NCI-H2196 treated with DMSO at 0.1 percent for 48 hours (cell line): ENCODE measurements at regions not wholly inside any gene's neighbourhood (a gene's known extent, or its start where the extent isn't known, plus 50 kb on each side); places are given as distances from the start of the nearest gene placed in this dataset.
"Not testable (repeated sequence)": the region's sequence is repeated elsewhere in the genome, so short reads cannot be mapped to it uniquely, and the experiment has no call there.

ENCODE experiments used
- DNase-seq: peaks from one replicate; lab custom pipeline; 2025; ENCODE audit not compliant: unreplicated experiment; lab: John Stamatoyannopoulos, UW

GRCh38 chr12:86634456-86635410 is 378.5 kb upstream of the MGAT4C start:
- DNase-seq: no peak

DNA sequence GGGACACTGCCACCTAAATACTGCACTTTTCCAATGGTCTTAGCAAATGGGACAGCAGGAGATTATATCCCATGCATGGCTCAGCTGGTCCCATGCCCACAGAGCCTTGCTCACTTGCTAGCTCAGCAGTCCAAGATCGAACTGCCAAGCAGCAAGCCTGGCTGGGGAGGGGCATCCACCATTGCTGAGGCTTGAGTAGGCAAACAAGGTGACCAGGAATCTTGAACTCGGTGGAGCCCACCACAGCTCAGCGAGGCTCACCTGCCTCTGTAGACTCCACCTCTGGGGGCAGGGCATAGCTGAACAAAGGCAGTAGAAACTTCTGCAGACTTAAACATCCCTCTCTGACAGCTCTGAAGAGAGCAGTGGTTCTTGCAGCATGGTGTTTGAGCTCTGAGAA is 370.8 kb upstream of the MGAT4C start:
- DNase-seq: no peak

GRCh38 chr12:86623267-86623666 is 367.1 kb upstream of the MGAT4C start:
- no peak for DNase-seq

DNA sequence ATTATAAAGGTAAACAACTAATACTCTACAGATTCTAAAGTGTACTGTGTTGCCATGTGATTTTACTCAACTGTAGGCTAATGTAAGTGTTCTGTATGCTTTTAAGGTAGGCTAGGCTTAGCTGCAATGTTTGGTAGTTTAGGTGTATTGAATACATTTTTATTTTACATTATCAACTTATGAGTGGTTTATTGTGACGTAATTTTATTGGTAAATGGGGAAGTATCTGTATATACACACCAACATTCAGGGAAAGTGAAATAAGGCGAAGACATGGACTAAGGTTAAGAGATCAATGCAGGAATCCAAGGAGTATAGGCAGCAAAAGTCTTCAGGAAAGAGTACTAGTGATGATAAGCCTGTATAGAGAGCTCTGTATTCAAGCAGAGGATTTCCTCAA is 365.8 kb upstream of the MGAT4C start:
- DNase-seq: no peak

GRCh38 chr12:86613311-86613710 is 357.1 kb upstream of the MGAT4C start:
- DNase-seq: no peak

DNA sequence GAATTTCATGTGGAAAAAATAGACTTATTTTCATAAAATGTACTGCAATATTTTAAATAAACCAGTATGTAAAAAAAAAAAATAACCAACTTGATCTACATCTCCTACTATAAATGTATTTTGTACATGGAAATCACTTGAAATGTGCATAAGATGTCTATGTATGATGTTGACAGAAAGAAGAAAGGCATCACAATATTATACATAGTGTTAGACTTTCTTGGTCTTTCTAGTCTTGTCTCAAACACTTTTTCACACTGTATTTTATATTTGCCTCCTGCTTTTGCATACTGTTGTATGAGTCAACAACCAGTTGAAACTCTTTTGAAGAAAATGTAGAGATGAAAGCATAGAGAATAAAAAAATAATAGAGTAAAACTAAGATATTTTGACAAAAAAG is 352.4 kb upstream of the MGAT4C start:
- DNase-seq: no peak

DNA sequence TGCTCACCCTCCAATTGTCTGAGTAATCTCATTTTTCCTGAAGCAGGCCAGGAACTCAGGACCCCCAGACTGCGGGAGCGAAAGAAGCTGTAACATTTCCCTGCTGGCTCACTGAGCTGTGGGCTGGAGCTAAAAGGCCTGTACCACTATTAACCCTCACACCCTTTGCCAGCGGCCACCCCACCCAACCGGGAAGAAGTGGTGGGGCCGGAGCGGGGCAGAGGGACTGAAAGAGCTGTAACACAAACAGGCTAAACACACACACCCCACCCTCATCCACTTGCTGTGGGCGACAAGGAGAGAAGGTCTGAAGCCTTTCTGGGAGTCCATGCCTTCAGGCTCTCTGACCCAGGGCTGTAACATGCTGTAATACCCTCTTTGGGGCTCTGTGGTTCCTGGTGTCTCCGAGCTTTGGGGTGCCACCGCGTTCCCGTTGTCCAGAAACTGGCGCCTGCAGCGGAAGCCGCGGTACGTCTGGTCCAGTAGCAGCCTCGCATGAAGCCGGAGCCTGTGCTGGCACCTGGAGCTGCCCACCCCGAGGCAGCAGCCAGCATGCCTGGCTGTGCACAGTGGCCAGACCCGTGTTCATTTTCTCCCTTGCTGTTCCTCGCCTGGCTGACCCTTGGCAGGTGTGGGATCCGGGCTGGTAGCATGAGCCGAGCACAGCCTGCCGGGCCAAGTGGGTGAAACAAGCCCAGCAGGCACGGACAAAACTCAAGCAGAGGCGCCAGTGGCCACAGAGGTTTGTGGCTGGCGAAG is 345.5 kb upstream of the MGAT4C start:
- DNase-seq: no peak

DNA sequence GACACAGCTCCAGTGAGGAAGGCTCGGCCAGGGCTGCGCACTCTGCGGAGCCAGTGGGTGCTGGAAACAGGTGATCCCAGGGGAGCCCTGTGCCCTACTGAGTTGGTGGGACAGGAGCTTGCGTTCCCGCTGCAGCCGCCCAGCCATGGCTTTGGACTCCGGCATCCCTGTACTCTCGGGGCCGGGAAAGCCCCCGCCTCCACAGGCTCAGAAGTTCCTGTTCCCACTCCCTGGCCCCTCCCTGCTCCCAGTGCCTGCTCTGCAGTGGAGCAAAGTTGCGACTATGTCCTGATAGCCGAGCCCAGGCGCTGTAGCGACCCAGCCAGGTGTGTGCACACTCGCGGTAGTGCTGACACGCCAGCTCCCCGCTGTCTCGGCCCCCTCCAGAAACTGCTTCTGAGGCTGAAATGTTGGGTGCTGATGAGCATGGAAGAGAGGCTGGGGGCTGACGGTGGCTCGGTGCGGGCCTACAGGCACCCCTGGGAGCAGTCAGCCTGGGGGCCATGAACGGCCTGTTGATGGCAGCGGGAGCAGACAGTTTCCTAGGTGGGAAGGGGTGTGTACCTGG is 344.6 kb upstream of the MGAT4C start:
- no peak for DNase-seq

- no peak for DNase-seq
Measured at GRCh38 chr12:86597431-86597830, 341.2 kb upstream of the MGAT4C start.

DNA sequence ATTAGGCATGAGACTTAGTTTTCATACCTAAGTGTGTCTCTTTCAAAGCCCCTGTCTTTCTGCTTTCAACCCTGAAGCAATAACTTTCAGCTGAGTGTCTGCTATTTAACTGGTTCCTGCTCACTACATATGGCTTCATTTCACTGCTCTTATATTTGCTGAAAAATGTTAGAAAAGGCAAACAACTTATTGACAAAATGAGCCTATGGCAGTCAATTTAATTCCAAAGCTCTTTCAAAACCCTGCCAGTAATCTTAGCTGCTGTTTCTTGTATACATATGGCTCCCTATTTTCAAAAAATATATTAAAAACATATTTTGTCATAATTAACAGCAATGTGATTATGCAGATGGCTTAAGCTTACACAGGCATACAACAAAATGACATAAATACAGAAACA is 334.1 kb upstream of the MGAT4C start:
- DNase-seq: no peak

DNA sequence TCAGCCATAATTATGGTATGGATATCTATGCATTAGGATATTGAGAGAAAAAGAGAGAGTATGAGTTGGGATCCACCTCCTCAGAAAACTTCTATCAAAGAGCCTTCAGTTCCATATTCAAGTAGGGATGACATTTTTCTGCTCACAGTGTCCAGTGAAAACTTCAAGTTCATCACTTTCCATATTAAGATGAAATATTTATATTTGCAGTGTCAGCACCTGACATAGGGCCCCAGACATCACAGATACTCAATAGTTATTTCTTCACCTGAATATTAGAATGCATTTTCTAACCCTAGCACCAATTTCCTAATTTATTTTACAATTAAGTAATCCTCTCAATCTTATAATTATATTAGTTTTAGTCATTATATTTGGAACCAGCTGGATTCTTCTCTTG is 318.0 kb upstream of the MGAT4C start:
- no peak for DNase-seq

- no peak for DNase-seq
Measured at GRCh38 chr12:86572455-86572854, 316.3 kb upstream of the MGAT4C start.

DNA sequence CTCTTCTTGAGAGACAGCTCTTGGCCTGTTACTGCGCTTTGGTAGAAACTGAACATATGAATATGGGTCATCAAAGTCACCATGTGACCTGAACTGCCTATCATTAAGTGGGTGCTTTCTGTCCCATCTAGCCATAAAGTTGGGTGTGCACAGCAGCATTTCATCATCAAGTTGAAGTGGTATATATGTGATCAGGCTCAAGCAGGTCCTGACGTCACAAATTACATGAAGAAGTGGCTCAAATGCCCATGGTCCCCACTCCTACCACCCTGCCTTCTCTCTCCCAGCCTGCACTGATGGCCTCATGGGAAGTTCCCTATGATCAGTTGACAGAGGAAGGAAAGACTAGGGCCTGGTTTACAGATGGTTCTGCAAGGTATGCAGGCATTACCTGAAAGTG is 308.8 kb upstream of the MGAT4C start:
- no peak for DNase-seq

DNA sequence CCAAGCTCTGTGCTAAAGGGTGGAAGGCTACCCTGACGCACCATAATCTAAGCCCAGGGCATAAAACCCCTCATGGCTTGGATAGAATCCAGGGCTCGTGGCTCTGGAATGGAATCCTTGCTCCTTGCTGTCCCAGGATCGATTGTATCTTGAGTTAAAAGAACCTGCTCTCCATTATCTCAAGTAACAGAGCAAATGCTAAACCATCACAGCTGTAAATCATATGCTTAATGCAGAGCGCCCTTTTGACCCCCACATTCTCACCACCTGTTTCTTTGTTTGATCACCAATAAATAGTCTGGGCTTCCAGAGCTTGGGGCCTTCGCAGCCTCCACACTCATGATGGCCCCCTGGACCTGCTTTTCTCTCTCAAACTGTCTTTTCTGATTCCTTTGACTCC is 299.3 kb upstream of the MGAT4C start:
- DNase-seq: not testable (repeated sequence)

- no peak for DNase-seq
Measured at GRCh38 chr12:86551146-86551571, 295.0 kb upstream of the MGAT4C start.

GRCh38 chr12:86550218-86551145 is 294.3 kb upstream of the MGAT4C start:
- DNase-seq: no peak

DNA sequence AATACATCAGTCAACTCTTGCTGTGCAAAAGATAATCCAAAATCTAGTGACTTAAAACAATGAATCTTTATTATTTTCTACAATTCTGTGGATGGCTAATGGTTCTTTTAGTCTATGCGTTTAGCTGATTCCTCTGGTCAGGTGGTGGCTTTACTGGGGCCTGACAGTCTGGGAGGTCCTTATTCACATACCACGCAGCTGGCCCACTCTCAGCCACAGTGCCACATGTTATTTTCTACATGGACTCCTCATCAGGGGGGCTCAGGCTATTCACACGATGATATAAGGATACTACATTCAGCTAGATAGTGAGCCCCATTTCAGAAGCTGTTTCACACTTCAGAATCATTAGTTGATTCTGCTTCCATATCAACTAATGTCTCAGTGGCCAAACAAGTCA is 287.5 kb upstream of the MGAT4C start:
- no peak for DNase-seq

DNA sequence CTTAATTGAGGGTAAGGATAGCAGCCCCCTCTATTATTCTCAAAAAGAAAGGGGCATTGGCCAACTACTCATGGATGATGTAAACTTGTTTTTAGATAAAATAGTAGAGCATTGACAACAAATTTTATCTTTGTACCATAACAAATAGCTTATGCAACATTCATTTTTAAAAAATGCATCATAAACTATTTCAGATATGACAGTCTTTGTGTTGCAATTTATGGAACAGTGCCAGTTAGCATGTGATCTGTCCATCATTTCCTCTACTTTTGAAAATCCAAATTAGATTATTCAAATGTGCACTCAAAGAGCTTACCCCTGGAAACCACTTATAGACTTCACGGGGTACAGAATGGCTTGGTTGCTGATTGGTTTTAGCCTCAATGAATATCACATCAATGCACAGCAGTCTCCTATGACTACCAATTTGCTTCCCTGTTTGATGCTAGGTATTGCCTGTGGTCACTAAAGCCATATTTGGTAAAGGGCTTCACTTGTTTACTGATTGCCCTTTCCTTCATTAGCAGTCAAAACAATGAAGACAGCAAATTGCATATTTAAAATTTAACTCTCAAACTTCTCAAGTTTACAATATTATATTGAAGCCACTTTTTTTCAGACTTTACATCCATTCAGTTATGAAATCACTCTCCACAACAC is 274.9 kb upstream of the MGAT4C start:
- DNase-seq: no peak

DNA sequence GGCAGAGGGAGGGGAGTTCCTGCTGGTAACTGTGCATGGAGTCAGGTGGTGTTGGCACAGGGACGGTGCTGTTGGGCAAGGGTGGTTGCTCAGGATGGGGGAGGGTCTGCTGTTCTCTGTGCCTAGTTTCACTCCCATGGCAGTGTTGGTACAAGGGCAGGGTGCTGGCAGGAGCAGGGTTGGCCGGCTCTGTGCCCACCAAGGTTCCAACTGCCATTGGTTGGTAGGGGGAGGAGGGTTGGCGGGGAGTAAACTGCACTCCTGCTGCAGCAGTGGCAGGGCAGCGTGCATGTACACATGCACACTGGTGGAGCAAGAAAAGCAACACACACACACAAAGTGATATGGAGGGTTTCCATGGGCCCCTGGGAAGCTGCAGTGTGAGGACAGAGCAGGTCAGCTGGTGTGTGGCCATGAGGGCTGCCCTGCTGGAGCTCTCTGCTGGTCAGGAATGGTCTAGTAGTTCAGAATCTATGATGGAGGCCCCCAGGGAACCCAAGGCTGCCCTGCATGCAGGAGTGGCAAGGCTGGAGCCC is 269.9 kb upstream of the MGAT4C start:
- no peak for DNase-seq

GRCh38 chr12:86523844-86524243 is 267.7 kb upstream of the MGAT4C start:
- no peak for DNase-seq
